ENCODE measurements at regions not wholly inside any gene's neighbourhood (a gene's known extent, or its start where the extent isn't known, plus 50 kb on each side); places are given as distances from the start of the nearest gene placed in this dataset.
"Not testable (repeated sequence)": the region's sequence is repeated elsewhere in the genome, so short reads cannot be mapped to it uniquely, and the experiment has no call there.

GRCh38 chr6:85005494-85005893, 241.1 kb upstream of the TBX18 start:
- no peak for DNase-seq

GRCh38 chr6:85004361-85004995, 240.1 kb upstream of the TBX18 start:
- DNase-seq = no peak

GRCh38 chr6:85002847-85003246, 238.4 kb upstream of the TBX18 start:
- DNase-seq = no peak

- no peak for DNase-seq
Observed at GRCh38 chr6:85000001-85000400, 235.6 kb upstream of the TBX18 start.

GRCh38 chr6:84998223-84998622, 233.8 kb upstream of the TBX18 start:
- DNase-seq = no peak

GRCh38 chr6:84988766-84989165, 224.4 kb upstream of the TBX18 start:
- not testable (repeated sequence) for DNase-seq

- DNase-seq = not testable (repeated sequence)
Observed at GRCh38 chr6:84985490-84985889, 221.1 kb upstream of the TBX18 start.

GRCh38 chr6:84979541-84979940, 215.1 kb upstream of the TBX18 start:
- DNase-seq = no peak

GRCh38 chr6:84977363-84977705, 212.9 kb upstream of the TBX18 start:
- DNase-seq = no peak

- DNase-seq = no peak
Observed at GRCh38 chr6:84976526-84977362, 212.3 kb upstream of the TBX18 start.

- no peak for DNase-seq
Observed at GRCh38 chr6:84975316-84975715, 210.9 kb upstream of the TBX18 start.

- DNase-seq = no peak
Observed at GRCh38 chr6:84973606-84974005, 209.2 kb upstream of the TBX18 start.

- no peak for DNase-seq
Observed at GRCh38 chr6:84967965-84968364, 203.6 kb upstream of the TBX18 start.

GRCh38 chr6:84967389-84967788, 203.0 kb upstream of the TBX18 start:
- DNase-seq = no peak

GRCh38 chr6:84953111-84953755, 188.8 kb upstream of the TBX18 start:
- no peak for DNase-seq

GRCh38 chr6:84944926-84945325, 180.5 kb upstream of the TBX18 start:
- not testable (repeated sequence) for DNase-seq

- no peak for DNase-seq
Observed at GRCh38 chr6:84943905-84944304, 179.5 kb upstream of the TBX18 start.

- DNase-seq = not testable (repeated sequence)
Observed at GRCh38 chr6:84941609-84942008, 177.2 kb upstream of the TBX18 start.

GRCh38 chr6:84929212-84929611, 164.8 kb upstream of the TBX18 start:
- DNase-seq = no peak

- no peak for DNase-seq
Observed at GRCh38 chr6:84927551-84927950, 163.2 kb upstream of the TBX18 start.

- DNase-seq = no peak
Observed at GRCh38 chr6:84926189-84927155, 162.1 kb upstream of the TBX18 start.

GRCh38 chr6:84921891-84922290, 157.5 kb upstream of the TBX18 start:
- DNase-seq = no peak

- DNase-seq = no peak
Observed at GRCh38 chr6:84920021-84920420, 155.6 kb upstream of the TBX18 start.
